ENCODE measurements at regions not wholly inside any gene's neighbourhood (a gene's known extent, or its start where the extent isn't known, plus 50 kb on each side); places are given as distances from the start of the nearest gene placed in this dataset.

DNA sequence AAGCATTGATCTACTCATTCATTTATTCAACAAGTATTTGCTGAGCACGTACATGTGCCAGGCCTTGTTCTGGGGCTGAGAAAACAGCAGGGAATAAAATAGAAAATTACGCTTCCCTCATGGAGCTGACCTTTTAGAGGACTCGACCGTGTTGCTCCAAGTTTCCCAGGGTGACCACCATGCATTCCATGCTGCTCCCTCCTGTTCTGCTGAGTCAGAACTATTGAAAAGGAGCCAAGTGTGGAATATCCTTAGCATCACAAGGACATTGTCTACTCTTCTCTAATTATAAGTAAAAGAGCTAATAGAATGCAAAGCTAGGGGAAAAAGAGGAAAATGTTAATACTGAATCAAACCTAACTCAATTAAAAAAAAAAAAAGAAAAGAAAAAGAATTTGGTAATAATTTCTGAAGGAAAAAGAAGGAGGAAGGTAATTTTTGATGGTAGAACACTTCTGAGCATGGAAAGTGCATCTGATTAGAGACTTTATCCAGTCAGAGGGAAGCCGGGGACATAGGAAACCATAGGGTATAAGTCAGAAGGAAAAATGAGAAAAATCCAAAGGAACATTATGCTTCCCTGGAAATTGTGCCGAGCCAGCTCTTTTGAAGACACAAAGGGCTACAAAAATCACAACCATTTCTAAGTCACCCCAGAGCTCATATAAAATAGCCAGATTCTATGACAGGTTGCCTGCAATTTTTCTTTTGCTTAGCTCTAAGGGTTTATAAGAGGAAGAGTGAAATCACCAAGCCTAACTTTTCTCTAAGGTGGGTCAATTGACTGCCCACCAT, 339.4 kb downstream of the RND3 start:
- no peak for DNase-seq (ENCODE audit: extremely low read depth, low read depth)
- TF ChIP-seq CTCF (IDR thresholded peaks at IDR 0.05; ENCODE audit: low read depth, low read length), result no peak

DNA sequence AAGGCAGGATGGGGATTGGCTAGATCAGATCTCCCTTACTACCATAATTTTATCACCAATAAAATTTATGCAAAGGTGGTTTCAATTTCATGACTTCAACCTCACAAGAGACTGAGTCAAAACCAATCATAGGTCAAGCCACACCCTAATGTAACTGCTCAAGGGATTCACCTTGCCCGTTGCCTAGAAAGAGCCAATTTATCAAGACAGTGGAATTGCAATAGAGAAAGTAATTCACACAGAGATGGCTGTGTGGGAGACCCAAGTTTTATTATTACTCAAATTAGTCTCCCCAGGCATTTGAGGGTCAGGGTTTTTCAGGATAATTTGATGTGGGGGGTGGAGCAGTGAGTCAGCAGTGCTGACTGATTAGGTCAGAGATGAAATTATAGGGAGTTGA, 340.6 kb downstream of the RND3 start:
- TF ChIP-seq CTCF (IDR thresholded peaks at IDR 0.05; ENCODE audit: low read depth, low read length), result no peak
- DNase-seq (ENCODE audit: extremely low read depth, low read depth), result no peak

DNA sequence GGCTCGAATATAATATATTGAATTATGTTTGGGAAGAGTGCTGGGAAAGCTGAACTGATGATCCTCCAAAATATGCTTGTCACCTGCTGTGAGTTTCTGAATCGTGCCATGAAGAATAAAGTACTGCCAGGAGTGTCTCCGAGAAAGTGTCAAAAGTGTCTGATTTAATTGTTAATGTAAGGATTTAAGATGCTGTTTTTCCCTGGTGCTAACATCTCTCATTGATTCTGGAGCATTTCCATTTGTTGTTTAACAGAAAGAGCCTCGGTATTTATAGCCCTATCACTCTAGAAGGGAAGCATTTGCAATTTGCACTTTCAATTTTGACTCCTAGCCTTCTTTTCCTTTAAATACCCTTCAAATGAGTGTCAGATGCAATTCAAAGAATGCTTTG, 342.2 kb downstream of the RND3 start:
- TF ChIP-seq CTCF (IDR thresholded peaks at IDR 0.05; ENCODE audit: low read depth, low read length), result no peak
- DNase-seq (ENCODE audit: extremely low read depth, low read depth), result no peak

DNA sequence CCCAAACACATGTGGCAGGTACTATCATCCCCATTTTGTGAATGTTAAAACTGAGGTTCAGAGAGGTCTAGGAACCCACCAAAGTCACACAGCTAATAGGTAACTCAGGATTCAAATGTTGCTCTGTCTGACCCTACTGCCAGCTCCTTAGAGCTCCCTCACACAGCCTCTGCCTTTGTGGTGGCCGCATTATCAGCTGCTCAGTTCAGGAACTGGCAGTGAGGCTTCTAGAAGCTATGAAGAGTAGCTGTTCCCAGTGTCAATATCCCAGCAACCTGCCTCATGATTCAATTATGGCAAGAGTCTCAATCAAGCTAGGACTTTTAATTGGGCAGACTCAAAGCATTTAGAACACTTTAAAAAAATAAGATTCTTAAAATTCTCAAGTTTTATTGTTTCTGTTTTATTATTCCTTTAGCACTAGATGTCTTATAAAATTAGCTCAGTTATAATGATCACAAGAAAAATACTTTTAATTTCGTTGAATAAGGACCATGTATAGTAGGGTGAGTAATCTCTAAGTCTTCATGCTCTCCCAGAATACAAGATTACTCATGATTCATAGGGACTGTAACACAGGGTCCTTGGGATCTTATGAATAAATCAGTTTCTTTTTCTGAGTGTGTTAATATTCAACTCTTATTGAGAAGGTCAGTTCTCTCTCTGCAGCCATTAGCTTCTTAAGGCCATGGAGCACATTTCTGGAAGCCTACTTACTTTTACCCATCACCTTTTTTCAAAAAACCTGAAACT, 342.7 kb downstream of the RND3 start:
- no peak for DNase-seq (ENCODE audit: extremely low read depth, low read depth)

DNA sequence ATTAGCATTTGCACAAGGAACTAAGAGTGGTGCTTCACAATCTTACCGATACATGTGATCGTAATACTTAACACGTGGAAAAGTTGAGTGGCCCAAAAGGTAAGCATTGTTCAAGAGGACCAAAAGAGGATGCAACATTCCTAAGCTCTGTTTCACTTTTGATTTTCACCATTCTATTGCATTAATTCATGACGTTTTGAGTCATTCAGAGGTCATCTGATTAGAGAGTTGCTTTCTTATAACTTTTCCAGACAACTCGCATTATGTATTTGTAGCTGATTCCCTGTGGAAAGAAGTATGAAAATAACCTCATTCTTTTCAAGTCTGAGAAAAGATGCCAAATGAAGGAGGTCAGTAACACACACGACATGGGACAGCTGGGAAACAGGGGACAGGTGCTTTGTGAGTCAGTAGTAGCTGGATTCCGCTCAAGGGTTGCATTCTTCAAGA, 344.4 kb downstream of the RND3 start:
- DNase-seq (ENCODE audit: extremely low read depth, low read depth), result no peak
- no peak for TF ChIP-seq CTCF (IDR thresholded peaks at IDR 0.05; ENCODE audit: low read depth, low read length)

More for the DNA sequence above, 342.7 kb downstream of the RND3 start:
- no peak for TF ChIP-seq CTCF (IDR thresholded peaks at IDR 0.05; ENCODE audit: low read depth, low read length)

GRCh38 chr2:150142561-150142960, 344.9 kb downstream of the RND3 start:
- no peak for TF ChIP-seq CTCF (IDR thresholded peaks at IDR 0.05; ENCODE audit: low read depth, low read length)
- DNase-seq (ENCODE audit: extremely low read depth, low read depth), result no peak
